PC-3 (cell line): ENCODE measurements at regions not wholly inside any gene's neighbourhood (a gene's known extent, or its start where the extent isn't known, plus 50 kb on each side); places are given as distances from the start of the nearest gene placed in this dataset.

Experiments used
- ATAC-seq: fragments of 200-7000 bp; cut with Tn5 transposase; 2 replicates; pipeline ENCODE4 v1.9.1; 2020; ENCODE audit warnings: mild to moderate bottlenecking, moderate library complexity
- BruUV-seq: library from RNA; stranded (reverse); fragments of 400-500 nt; replicated peaks from 2 replicates; lab custom pipeline; 2021; lab: Mats Ljungman, UMichigan
- CTCF ChIA-PET: fragments of 300-600 bp; sonication (Branson Sonifier 250); formaldehyde crosslinking; loops from one replicate; lab custom pipeline; 2022; ENCODE audit warnings: antibody characterized with exemption; lab: Charles Lee
- POLR2A ChIA-PET: fragments of 300-600 bp; sonication (Branson Sonifier 250); formaldehyde crosslinking; loops from one replicate; lab custom pipeline; 2022; ENCODE audit warnings: antibody characterized with exemption; ENCODE audit not compliant: unreplicated experiment; lab: Charles Lee
- DNase-seq: peaks from one replicate; pipeline ENCODE4 v3.0.0-alpha.2; 2015
- H2AFZ ChIP-seq: fragments of 300-600 bp; sonication (generic); 2 replicates; pipeline ENCODE4 v1.6.0; 2016; ENCODE audit warnings: antibody characterized with exemption, low read length
- H3F3A ChIP-seq: fragments of 300-600 bp; sonication (generic); one replicate; pipeline ENCODE4 v1.6.0; 2017; ENCODE audit warnings: antibody characterized with exemption, low read length, control low read depth, mild to moderate bottlenecking; ENCODE audit not compliant: unreplicated experiment
- H3K27ac ChIP-seq: fragments of 300-600 bp; sonication (generic); 2 replicates; pipeline ENCODE4 v1.5.1; 2016; ENCODE audit warnings: mild to moderate bottlenecking, low read length
- H3K27me3 ChIP-seq: fragments of 300-600 bp; sonication (generic); 2 replicates; pipeline ENCODE4 v1.6.1; 2016; ENCODE audit warnings: low read length, mixed read lengths
- H3K36me3 ChIP-seq: fragments of 300-600 bp; sonication (generic); 2 replicates; pipeline ENCODE4 v1.6.1; 2016; ENCODE audit warnings: low read depth, mixed run types, low read length, mixed read lengths
- H3K4me1 ChIP-seq: fragments of 300-600 bp; sonication (generic); 2 replicates; pipeline ENCODE4 v1.5.1; 2016; ENCODE audit warnings: low read length; ENCODE audit not compliant: insufficient read depth
- H3K4me2 ChIP-seq: fragments of 300-600 bp; sonication (generic); 2 replicates; pipeline ENCODE4 v1.6.0; 2016; ENCODE audit warnings: low read length
- H3K4me3 ChIP-seq: fragments of 300-600 bp; sonication (generic); 2 replicates; pipeline ENCODE4 v1.5.1; 2016; ENCODE audit warnings: mild to moderate bottlenecking, low read length, mixed read lengths
- H3K79me2 ChIP-seq: fragments of 300-600 bp; sonication (generic); 2 replicates; pipeline ENCODE4 v1.6.1; 2017; ENCODE audit warnings: low read length, mixed read lengths
- H3K9ac ChIP-seq: fragments of 300-600 bp; sonication (generic); 2 replicates; pipeline ENCODE4 v1.6.0; 2016; ENCODE audit warnings: mild to moderate bottlenecking, low read length
- H3K9me2 ChIP-seq: fragments of 300-600 bp; sonication (generic); replicated peaks from 2 replicates; pipeline ENCODE4 v1.6.1; 2016; ENCODE audit warnings: mixed run types, low read length, mixed read lengths
- H3K9me3 ChIP-seq: fragments of 300-600 bp; sonication (generic); 2 replicates; pipeline ENCODE4 v1.6.1; 2016; ENCODE audit warnings: low read length, mixed read lengths
- H4K20me1 ChIP-seq: fragments of 300-600 bp; sonication (generic); 2 replicates; pipeline ENCODE4 v1.6.1; 2016; ENCODE audit warnings: low read length, mixed read lengths
- CTCF ChIP-seq: fragments of 300-600 bp; sonication (generic); conservative IDR thresholded peaks from 2 replicates; pipeline ENCODE4 v1.5.1; 2017; ENCODE audit warnings: antibody characterized with exemption, low read depth, mild to moderate bottlenecking, low read length
- EZH2 ChIP-seq: fragments of 300-600 bp; sonication (generic); IDR thresholded peaks from one replicate; pipeline ENCODE4 v1.6.1; 2017; ENCODE audit warnings: antibody characterized with exemption, mild to moderate bottlenecking, low read length; ENCODE audit not compliant: unreplicated experiment
- EZH2phosphoT487 ChIP-seq: fragments of 300-600 bp; sonication (generic); IDR thresholded peaks from 2 replicates; pipeline ENCODE4 v1.6.1; 2018; ENCODE audit warnings: mild to moderate bottlenecking, antibody characterized with exemption, low read length, borderline replicate concordance
- intact Hi-C: fragments of 100-400 bp; cut with micrococcal nuclease; formaldehyde crosslinking; loops from 2 replicates; pipeline ENCODE4 v1.9.0; 2023

GRCh38 chr4:187632260-187632995, 363.1 kb upstream of the ZFP42 start:
- Histone ChIP-seq H3F3A (no peaks in the 10 kb centered on the region), H3K4me2 (no peak overlapping the region)

GRCh38 chr4:187633245-187633644, 362.3 kb upstream of the ZFP42 start:
- ChIA-PET CTCF (no interaction called here), POLR2A (no interaction called here)
- no TSS peak for BruUV-seq
- Histone ChIP-seq H3F3A (no peaks in the 10 kb centered on the region), H3K36me3 (no peaks in the 10 kb centered on the region), H3K4me3 (no peak overlapping the region), H2AFZ (no peak overlapping the region), H3K27ac (no peak overlapping the region), H4K20me1 (no peaks in the 10 kb centered on the region), H3K4me1 (no peaks in the 10 kb centered on the region), H3K79me2 (no peaks in the 10 kb centered on the region), H3K4me2 (no peak overlapping the region), H3K27me3 (no peaks in the 10 kb centered on the region), H3K9me3 (no peaks in the 10 kb centered on the region), H3K9ac (no peak overlapping the region), H3K9me2 (no peaks in the 10 kb centered on the region)
- DNase-seq (no peak), ATAC-seq (no peak)
- TF ChIP-seq EZH2phosphoT487 = no peak
- TF ChIP-seq EZH2 = no peak
- no peak for TF ChIP-seq CTCF
- intact Hi-C loops = no loop called here

More at GRCh38 chr4:187632260-187632995, 363.1 kb upstream of the ZFP42 start:
- H3K36me3 ChIP-seq = no peaks in the 10 kb centered on the region
- no peaks in the 10 kb centered on the region for H3K9me2 ChIP-seq
- CTCF ChIA-PET = no interaction called here
- TF ChIP-seq CTCF (no peak), EZH2 (no peak), EZH2phosphoT487 (no peak)
- POLR2A ChIA-PET = no interaction called here
- intact Hi-C loops = no loop called here
- H3K9me3 ChIP-seq = no peaks in the 10 kb centered on the region
- no peak overlapping the region for H3K9ac ChIP-seq
- H3K27ac ChIP-seq = no peak overlapping the region
- BruUV-seq = no TSS peak
- no peaks in the 10 kb centered on the region for H3K27me3 ChIP-seq
- H4K20me1 ChIP-seq = no peaks in the 10 kb centered on the region
- no peak for ATAC-seq
- H2AFZ ChIP-seq = no peak overlapping the region
- H3K4me3 ChIP-seq = no peak overlapping the region
- no peak for DNase-seq
- no peaks in the 10 kb centered on the region for H3K79me2 ChIP-seq
- no peaks in the 10 kb centered on the region for H3K4me1 ChIP-seq

GRCh38 chr4:187656959-187657358, 338.6 kb upstream of the ZFP42 start:
- H3K9ac ChIP-seq = no peak overlapping the region
- ChIA-PET POLR2A (no interaction called here), CTCF (no interaction called here)
- no peaks in the 10 kb centered on the region for H3K79me2 ChIP-seq
- no peaks in the 10 kb centered on the region for H3K9me2 ChIP-seq
- H3K27ac ChIP-seq = no peak overlapping the region
- TF ChIP-seq CTCF = no peak
- no peak for TF ChIP-seq EZH2
- no peak for TF ChIP-seq EZH2phosphoT487
- ATAC-seq = no peak
- no peaks in the 10 kb centered on the region for H3K27me3 ChIP-seq
- H3K36me3 ChIP-seq = no peaks in the 10 kb centered on the region
- no peaks in the 10 kb centered on the region for H3F3A ChIP-seq
- no peaks in the 10 kb centered on the region for H4K20me1 ChIP-seq
- BruUV-seq = no TSS peak
- DNase-seq = no peak
- H3K4me1 ChIP-seq = no peaks in the 10 kb centered on the region
- no peak overlapping the region for H2AFZ ChIP-seq
- no peak overlapping the region for H3K4me2 ChIP-seq
- H3K9me3 ChIP-seq = no peaks in the 10 kb centered on the region
- no peak overlapping the region for H3K4me3 ChIP-seq
- intact Hi-C loops = no loop called here
